A549 (cell line): ENCODE measurements at regions not wholly inside any gene's neighbourhood (a gene's known extent, or its start where the extent isn't known, plus 50 kb on each side); places are given as distances from the start of the nearest gene placed in this dataset.

Source experiments
- ATAC-seq, 2 experiments: fragments of 200-7000 bp in 1 of 2; fragments of >200 bp in 1 of 2; cut with Nextera tagmentation in 1 of 2; cut with Tn5 transposase in 1 of 2; 3 replicates each; pipeline versions ENCODE4 v1.8.0 to v1.9.1; 2018 to 2020; ENCODE audit warnings: mild to moderate bottlenecking in 1 of 2, moderate library complexity in 1 of 2
- CTCF ChIA-PET: fragments of 300-600 bp; sonication (Branson Sonifier 250); formaldehyde crosslinking; extraction: SDS; loops from one replicate; lab custom pipeline; 2021; ENCODE audit warnings: antibody characterized with exemption, inconsistent platforms; lab: Yijun Ruan, JAX
- POLR2A ChIA-PET: fragments of 350-600 bp; formaldehyde crosslinking; extraction: SDS; loops from one replicate; lab custom pipeline; 2021; ENCODE audit warnings: antibody characterized with exemption, inconsistent platforms; lab: Yijun Ruan, JAX
- DNase-seq, 2 experiments: peaks; one replicate each; pipeline versions ENCODE4 v3.0.0 to v3.0.0-alpha.2; 2011 to 2016; ENCODE audit warnings: low read depth in 1 of 2, low spot score in 1 of 2
- FAIRE-seq: peaks from 2 replicates; lab custom pipeline; 2011; peaks lifted over from hg19 to GRCh38; lab: Jason Lieb, UNC
- H3K27ac ChIP-seq, 2 experiments: fragments of >200 bp; sonication (Bioruptor Twin); formaldehyde crosslinking; 3 replicates each; pipeline ENCODE4 v1.5.1; 2016 to 2017
- H3K4me1 ChIP-seq: fragments of >200 bp; sonication (Bioruptor Twin); formaldehyde crosslinking; 3 replicates; pipeline ENCODE4 v1.6.1; 2016
- H3K4me2 ChIP-seq: fragments of >200 bp; sonication (Bioruptor Twin); formaldehyde crosslinking; 3 replicates; pipeline ENCODE4 v1.6.1; 2016
- H3K4me3 ChIP-seq: fragments of >200 bp; sonication (Bioruptor Twin); formaldehyde crosslinking; 3 replicates; pipeline ENCODE4 v1.5.1; 2016
- H3K9me3 ChIP-seq: fragments of >200 bp; sonication (Bioruptor Twin); formaldehyde crosslinking; 3 replicates; pipeline ENCODE4 v1.6.1; 2016
- CBX8 ChIP-seq: fragments of 200-600 bp; sonication (generic); IDR thresholded peaks from 2 replicates; pipeline ENCODE4 v1.6.1; 2016
- EHF ChIP-seq: fragments of 250-450 bp; sonication (Bioruptor Pico); IDR thresholded peaks from 2 replicates; pipeline ENCODE4 v1.5.0; 2020; ENCODE audit warnings: mild to moderate bottlenecking
- EHMT2 ChIP-seq: fragments of 200-600 bp; sonication (generic); IDR thresholded peaks from 2 replicates; pipeline ENCODE4 v1.6.1; 2016; ENCODE audit warnings: antibody characterized with exemption, low read depth, mild to moderate bottlenecking, moderate library complexity
- EP300 ChIP-seq, 2 experiments: fragments of >200 bp; sonication (Bioruptor Twin); formaldehyde crosslinking; IDR thresholded peaks; 2 replicates in 1 of 2; 3 replicates in 1 of 2; pipeline ENCODE4 v1.6.1; 2016 to 2017
- HOXB13 ChIP-seq: fragments of 250-450 bp; sonication (Bioruptor Pico); IDR thresholded peaks from 2 replicates; pipeline ENCODE4 v1.5.0; 2020; ENCODE audit warnings: low read depth, mild to moderate bottlenecking, moderate library complexity
- HOXB5 ChIP-seq: fragments of 250-450 bp; sonication (Bioruptor Pico); IDR thresholded peaks from 2 replicates; pipeline ENCODE4 v1.5.0; 2020; ENCODE audit warnings: mild to moderate bottlenecking, moderate library complexity
- JUN ChIP-seq, 2 experiments: fragments of >200 bp; sonication (Bioruptor Twin); formaldehyde crosslinking; IDR thresholded peaks; 2 replicates in 1 of 2; 3 replicates in 1 of 2; pipeline ENCODE4 v1.6.1; 2016 to 2017
- KDM1A ChIP-seq: fragments of 200-600 bp; sonication (generic); IDR thresholded peaks from 2 replicates; pipeline ENCODE4 v1.6.1; 2016; ENCODE audit warnings: low read depth, mild to moderate bottlenecking
- NFE2L2 ChIP-seq: fragments of 150-350 bp; conservative IDR thresholded peaks from 2 replicates; pipeline ENCODE4 v1.6.1; 2014; ENCODE audit warnings: low read length
- RARB ChIP-seq: fragments of 250-450 bp; sonication (Bioruptor Pico); IDR thresholded peaks from 2 replicates; pipeline ENCODE4 v1.8.0; 2021; ENCODE audit warnings: mild to moderate bottlenecking, moderate library complexity
- RNF2 ChIP-seq: fragments of 200-600 bp; sonication (generic); IDR thresholded peaks from 2 replicates; pipeline ENCODE4 v1.6.1; 2016; ENCODE audit warnings: low read depth, mild to moderate bottlenecking, antibody characterized with exemption, moderate library complexity, borderline replicate concordance
- SMC3 ChIP-seq: fragments of >200 bp; sonication (Bioruptor Twin); formaldehyde crosslinking; IDR thresholded peaks from 3 replicates; pipeline ENCODE4 v1.6.1; 2018; ENCODE audit warnings: inconsistent platforms
- WGBS: methylation state at CpG from one replicate; pipeline ENCODE4 v1.1.6; 2017; ENCODE audit errors: missing lambda C conversion rate; 5-methylcytosine and 5-hydroxymethylcytosine counted together
- TF ChIP-seq, protein P1 (sequence below): fragments of 450-650 bp; IDR thresholded peaks from 2 replicates; pipeline ENCODE4 v1.6.1; 2014; ENCODE audit warnings: antibody characterized with exemption
- TF ChIP-seq, protein P2 (sequence below): fragments of 150-350 bp; IDR thresholded peaks from 2 replicates; pipeline ENCODE4 v1.6.1; 2014; ENCODE audit warnings: low read depth, mild to moderate bottlenecking, low read length
- TF ChIP-seq, protein P3 (sequence below): fragments of 250-450 bp; sonication (Bioruptor Pico); IDR thresholded peaks from 2 replicates; pipeline ENCODE4 v1.5.0; 2020; ENCODE audit warnings: low read depth, mild to moderate bottlenecking, moderate library complexity
- TF ChIP-seq, protein P4 (sequence below): IDR thresholded peaks from 2 replicates; pipeline ENCODE4 v1.6.1; 2012
- TF ChIP-seq, protein P5 (sequence below): fragments of >200 bp; sonication (Bioruptor Twin); formaldehyde crosslinking; IDR thresholded peaks from 2 replicates; pipeline ENCODE4 v1.6.1; 2016
- TF ChIP-seq, protein P6 (sequence below): fragments of 200-600 bp; sonication (generic); IDR thresholded peaks from 2 replicates; pipeline ENCODE4 v1.6.1; 2016; ENCODE audit warnings: antibody characterized with exemption, mild to moderate bottlenecking, moderate library complexity
- TF ChIP-seq, protein P7 (sequence below): IDR thresholded peaks from 2 replicates; pipeline ENCODE4 v1.6.1; 2012

DNA sequence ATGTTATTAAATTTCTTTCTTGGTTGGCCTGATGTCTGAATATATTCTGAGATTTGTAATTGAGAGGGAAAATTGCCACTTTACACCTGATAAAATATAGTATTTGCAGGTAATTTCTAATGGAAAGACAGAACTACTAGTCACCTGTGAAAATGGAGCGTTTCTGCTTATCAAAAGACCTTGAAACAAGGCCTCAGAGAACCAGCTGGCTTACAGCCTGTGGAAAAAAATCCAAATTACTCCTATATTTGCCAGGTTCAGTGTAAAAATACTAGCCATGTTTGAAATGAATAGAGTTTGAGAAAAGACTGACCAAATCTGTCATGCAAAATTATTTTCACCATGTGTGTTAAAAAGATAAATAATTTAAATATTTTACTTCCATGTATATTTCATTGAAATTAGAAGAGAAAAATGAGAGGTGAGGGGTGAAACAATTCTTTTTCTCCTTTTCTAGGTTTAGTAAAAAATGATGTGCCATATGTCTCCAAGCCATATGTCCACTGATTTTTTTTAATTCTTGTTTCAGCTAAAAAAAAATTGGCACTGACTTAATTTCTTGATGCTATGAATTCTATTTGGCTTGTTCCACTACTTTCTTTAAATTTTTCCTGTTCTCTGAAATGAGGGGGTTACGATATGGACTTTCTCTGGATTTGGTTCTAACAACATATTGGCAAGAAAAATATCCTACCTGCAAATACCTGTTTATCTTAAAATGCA lies 464.9 kb downstream of the GRXCR1 start:
- no peak for FAIRE-seq
- TF ChIP-seq, protein P1, sequence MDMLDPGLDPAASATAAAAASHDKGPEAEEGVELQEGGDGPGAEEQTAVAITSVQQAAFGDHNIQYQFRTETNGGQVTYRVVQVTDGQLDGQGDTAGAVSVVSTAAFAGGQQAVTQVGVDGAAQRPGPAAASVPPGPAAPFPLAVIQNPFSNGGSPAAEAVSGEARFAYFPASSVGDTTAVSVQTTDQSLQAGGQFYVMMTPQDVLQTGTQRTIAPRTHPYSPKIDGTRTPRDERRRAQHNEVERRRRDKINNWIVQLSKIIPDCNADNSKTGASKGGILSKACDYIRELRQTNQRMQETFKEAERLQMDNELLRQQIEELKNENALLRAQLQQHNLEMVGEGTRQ, result no peak
- TF ChIP-seq, protein P2, sequence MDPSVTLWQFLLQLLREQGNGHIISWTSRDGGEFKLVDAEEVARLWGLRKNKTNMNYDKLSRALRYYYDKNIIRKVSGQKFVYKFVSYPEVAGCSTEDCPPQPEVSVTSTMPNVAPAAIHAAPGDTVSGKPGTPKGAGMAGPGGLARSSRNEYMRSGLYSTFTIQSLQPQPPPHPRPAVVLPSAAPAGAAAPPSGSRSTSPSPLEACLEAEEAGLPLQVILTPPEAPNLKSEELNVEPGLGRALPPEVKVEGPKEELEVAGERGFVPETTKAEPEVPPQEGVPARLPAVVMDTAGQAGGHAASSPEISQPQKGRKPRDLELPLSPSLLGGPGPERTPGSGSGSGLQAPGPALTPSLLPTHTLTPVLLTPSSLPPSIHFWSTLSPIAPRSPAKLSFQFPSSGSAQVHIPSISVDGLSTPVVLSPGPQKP, result no peak
- H3K4me2 ChIP-seq, result no peak overlapping the region

DNA sequence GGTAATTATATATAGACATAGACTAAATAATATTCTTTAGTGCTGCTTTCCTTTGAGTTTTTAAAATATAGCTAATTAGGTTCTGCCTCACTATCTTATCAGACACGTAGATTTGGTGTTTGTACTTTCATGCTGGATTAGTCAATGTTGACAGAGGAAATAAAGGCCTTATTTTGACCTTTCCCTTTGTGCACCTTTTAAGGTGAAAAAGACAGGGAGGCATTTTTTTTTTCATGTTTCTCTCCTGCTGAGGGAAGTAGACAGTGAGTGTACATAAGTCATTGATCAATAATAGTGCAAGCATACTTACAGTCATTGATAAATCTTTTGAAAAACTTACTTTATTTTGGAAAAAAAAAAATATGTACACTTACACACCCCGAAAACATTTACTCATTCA lies 467.8 kb downstream of the GRXCR1 start:
- Histone ChIP-seq H3K4me1 (no peaks in the 10 kb centered on the region), H3K4me2 (no peak overlapping the region), H3K9me3 (no peaks in the 10 kb centered on the region), H3K4me3 (no peak overlapping the region), H3K27ac (no peak overlapping the region)
- WGBS, result 4% methylated on average over 2 of the region's 2 CpGs
- FAIRE-seq (no peak), ATAC-seq (no peak), DNase-seq (no peak)
- CTCF ChIA-PET, result no interaction called here
- POLR2A ChIA-PET, result no interaction called here
- TF ChIP-seq RARB (CRISPR knock-in tag), result no peak
- no peak for TF ChIP-seq NFE2L2
- TF ChIP-seq JUN (IDR thresholded peaks at IDR 0.05), result no peak
- TF ChIP-seq HOXB13 (CRISPR knock-in tag), result no peak

More for the DNA sequence above, 464.9 kb downstream of the GRXCR1 start:
- no peak overlapping the region for H3K4me3 ChIP-seq
- ChIA-PET CTCF (no interaction called here), POLR2A (no interaction called here)
- ATAC-seq (no peak), DNase-seq (no peak)
- H3K27ac ChIP-seq, result no peak overlapping the region
- WGBS, result 6% methylated on average over 2 of the region's 2 CpGs
- no peaks in the 10 kb centered on the region for H3K4me1 ChIP-seq
- no peaks in the 10 kb centered on the region for H3K9me3 ChIP-seq

DNA sequence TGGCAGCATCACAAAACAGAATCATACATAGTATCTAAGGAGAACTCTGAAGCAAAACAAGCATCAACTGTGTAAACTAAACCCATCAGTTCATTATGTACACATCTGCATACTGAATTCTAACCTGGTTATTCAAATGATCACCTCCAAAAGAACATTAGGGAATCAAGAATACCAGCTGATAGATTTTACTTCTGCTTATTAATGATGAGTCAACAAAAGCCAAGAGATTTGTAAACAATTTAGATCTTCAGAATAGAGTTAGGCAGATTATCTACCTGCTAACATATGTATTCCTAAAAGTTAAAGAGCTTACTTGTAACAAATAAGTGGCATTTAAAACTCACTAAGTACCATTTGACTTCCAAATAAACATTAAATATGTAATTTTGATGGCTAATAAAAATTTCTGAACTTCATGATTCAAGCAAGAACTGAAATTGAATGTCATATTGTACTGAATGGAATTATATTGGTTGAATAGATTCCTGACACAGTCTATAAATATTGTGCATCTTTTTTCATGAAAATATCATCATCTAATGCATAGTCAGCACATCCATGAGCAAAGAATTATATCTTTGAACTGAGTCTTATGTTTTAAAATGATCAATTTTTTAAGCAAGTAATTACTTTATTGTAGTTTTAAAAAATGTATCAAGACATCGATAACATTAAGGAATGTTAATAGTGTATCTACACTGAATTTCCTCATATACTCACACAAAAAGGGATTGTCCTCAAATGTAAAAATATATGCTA lies 470.5 kb downstream of the GRXCR1 start:
- ChIA-PET CTCF (no interaction called here), POLR2A (no interaction called here)
- H3K27ac ChIP-seq, result no peak overlapping the region
- no peaks in the 10 kb centered on the region for H3K9me3 ChIP-seq
- FAIRE-seq (no peak), ATAC-seq (no peak), DNase-seq (no peak)
- H3K4me3 ChIP-seq, result no peak overlapping the region
- H3K4me1 ChIP-seq, result no peaks in the 10 kb centered on the region
- 90% methylated on average over 1 of the region's 1 CpG for WGBS
- H3K4me2 ChIP-seq, result no peak overlapping the region
- TF ChIP-seq, protein P3, sequence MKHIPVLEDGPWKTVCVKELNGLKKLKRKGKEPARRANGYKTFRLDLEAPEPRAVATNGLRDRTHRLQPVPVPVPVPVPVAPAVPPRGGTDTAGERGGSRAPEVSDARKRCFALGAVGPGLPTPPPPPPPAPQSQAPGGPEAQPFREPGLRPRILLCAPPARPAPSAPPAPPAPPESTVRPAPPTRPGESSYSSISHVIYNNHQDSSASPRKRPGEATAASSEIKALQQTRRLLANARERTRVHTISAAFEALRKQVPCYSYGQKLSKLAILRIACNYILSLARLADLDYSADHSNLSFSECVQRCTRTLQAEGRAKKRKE (CRISPR knock-in tag), result no peak
- TF ChIP-seq EHF (CRISPR knock-in tag) (no peak), EHMT2 (no peak), CBX8 (no peak), KDM1A (no peak), HOXB5 (CRISPR knock-in tag) (no peak), SMC3 (no peak)

DNA sequence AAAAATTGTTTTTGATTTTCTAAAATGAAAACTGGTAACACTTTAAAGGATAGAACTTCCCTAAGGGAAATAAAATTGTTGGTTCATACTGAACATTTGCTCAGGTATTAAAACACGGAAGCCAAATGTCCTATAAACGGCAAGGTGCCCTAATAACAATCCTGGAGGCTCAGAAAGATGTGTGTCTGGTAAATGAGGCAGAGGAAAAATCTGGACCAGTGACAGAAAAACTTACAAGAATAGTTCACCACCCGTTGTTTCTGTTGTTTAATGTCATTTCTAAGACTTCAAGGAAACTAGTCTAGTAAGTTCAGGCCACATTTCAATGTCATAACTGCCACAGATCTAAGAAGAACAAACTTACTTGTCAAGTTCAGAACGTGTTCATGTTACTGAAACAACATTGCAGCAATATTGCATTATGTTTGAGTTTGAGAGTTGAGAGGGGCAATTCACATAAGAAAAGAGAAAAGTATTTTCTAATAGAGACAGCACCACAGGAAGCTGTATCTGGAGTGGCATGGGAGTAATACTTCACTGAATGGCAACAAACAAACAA lies 476.6 kb downstream of the GRXCR1 start:
- no peak overlapping the region for H3K4me2 ChIP-seq
- ChIA-PET CTCF (no interaction called here), POLR2A (no interaction called here)
- no peaks in the 10 kb centered on the region for H3K4me1 ChIP-seq
- H3K27ac ChIP-seq, result no peak overlapping the region
- ATAC-seq, result no peak
- H3K9me3 ChIP-seq, result no peaks in the 10 kb centered on the region
- H3K4me3 ChIP-seq, result no peak overlapping the region
- no peak for FAIRE-seq
- no peak for DNase-seq
- WGBS, result 2% methylated on average over 4 of the region's 4 CpGs
- TF ChIP-seq RNF2 (no peak), EP300 (IDR thresholded peaks at IDR 0.05) (no peak)
- TF ChIP-seq, protein P1, result no peak
- TF ChIP-seq, protein P4, sequence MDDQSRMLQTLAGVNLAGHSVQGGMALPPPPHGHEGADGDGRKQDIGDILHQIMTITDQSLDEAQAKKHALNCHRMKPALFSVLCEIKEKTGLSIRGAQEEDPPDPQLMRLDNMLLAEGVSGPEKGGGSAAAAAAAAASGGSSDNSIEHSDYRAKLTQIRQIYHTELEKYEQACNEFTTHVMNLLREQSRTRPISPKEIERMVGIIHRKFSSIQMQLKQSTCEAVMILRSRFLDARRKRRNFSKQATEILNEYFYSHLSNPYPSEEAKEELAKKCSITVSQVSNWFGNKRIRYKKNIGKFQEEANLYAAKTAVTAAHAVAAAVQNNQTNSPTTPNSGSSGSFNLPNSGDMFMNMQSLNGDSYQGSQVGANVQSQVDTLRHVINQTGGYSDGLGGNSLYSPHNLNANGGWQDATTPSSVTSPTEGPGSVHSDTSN, result no peak
- TF ChIP-seq, protein P5, sequence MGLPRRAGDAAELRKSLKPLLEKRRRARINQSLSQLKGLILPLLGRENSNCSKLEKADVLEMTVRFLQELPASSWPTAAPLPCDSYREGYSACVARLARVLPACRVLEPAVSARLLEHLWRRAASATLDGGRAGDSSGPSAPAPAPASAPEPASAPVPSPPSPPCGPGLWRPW, result no peak
- TF ChIP-seq, protein P6, sequence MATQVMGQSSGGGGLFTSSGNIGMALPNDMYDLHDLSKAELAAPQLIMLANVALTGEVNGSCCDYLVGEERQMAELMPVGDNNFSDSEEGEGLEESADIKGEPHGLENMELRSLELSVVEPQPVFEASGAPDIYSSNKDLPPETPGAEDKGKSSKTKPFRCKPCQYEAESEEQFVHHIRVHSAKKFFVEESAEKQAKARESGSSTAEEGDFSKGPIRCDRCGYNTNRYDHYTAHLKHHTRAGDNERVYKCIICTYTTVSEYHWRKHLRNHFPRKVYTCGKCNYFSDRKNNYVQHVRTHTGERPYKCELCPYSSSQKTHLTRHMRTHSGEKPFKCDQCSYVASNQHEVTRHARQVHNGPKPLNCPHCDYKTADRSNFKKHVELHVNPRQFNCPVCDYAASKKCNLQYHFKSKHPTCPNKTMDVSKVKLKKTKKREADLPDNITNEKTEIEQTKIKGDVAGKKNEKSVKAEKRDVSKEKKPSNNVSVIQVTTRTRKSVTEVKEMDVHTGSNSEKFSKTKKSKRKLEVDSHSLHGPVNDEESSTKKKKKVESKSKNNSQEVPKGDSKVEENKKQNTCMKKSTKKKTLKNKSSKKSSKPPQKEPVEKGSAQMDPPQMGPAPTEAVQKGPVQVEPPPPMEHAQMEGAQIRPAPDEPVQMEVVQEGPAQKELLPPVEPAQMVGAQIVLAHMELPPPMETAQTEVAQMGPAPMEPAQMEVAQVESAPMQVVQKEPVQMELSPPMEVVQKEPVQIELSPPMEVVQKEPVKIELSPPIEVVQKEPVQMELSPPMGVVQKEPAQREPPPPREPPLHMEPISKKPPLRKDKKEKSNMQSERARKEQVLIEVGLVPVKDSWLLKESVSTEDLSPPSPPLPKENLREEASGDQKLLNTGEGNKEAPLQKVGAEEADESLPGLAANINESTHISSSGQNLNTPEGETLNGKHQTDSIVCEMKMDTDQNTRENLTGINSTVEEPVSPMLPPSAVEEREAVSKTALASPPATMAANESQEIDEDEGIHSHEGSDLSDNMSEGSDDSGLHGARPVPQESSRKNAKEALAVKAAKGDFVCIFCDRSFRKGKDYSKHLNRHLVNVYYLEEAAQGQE, result no peak
- TF ChIP-seq, protein P7, sequence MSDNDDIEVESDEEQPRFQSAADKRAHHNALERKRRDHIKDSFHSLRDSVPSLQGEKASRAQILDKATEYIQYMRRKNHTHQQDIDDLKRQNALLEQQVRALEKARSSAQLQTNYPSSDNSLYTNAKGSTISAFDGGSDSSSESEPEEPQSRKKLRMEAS, result no peak
